GM18526 (cell line): ENCODE measurements at regions not wholly inside any gene's neighbourhood (a gene's known extent, or its start where the extent isn't known, plus 50 kb on each side); places are given as distances from the start of the nearest gene placed in this dataset.

Experiments
- POLR2A ChIP-seq: IDR thresholded peaks from 3 replicates; pipeline ENCODE4 v1.6.1; 2011; ENCODE audit not compliant: insufficient read length; ENCODE audit errors: extremely low read depth

DNA sequence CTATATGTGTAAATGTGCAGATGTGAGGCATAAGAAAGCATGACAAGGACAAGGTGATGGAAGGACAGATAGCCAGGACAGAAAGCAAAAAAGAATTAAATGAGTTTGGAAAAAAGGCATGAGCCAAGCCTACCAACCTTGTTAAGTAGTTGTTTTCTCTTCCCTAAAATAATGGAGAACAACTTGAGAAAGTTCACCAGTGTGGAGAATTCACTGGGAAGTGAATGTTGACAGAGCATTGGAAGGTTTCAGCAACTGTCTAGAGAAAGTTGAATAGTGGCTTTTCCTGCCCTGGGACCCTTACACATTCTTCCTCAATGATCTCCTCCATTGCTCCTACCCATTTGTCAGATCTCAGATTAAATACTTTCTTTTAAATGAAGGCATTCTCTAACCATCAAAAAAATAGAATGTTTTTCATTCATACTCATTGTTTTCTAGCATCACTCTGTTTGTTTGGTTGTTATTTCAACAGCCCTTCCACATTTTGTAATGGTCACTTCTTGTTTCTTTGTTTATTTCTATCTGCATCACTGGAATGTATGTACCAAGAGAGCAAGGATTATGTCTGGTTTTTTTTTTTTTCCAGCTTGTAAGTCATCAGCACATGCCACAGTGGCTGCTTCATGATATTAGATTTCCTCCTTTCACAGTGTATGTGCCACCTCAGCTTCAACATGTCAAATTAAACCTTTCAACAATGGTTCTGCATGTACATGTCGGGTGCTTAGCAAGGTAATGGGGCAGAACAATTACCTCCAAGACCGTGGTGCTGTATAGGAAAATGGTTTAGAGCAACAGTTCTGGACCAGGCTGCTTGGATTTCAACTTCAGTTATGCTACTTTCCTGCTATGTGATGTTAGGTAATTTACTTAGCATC is 586.0 kb upstream of the VRK2 start:
- no peak for TF ChIP-seq POLR2A

DNA sequence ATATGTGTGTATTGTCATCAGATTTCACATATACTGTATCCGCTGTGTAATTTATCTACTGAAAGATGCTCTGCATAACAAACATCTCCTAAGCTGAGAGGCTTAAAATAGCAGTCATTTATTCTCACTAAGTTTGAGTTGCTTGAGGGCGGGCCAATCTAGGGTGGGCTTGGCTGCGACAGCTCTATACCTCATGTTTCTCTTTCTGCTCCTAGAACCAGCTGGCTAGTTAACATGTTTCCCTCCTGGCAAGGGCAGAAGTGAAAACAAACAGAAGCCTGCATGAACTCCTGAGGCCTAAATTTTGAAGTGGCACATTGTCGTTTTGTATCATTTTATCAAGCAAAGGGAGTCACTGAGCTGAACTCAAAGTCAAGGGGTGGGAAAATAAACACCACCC is 585.0 kb upstream of the VRK2 start:
- TF ChIP-seq POLR2A: no peak

DNA sequence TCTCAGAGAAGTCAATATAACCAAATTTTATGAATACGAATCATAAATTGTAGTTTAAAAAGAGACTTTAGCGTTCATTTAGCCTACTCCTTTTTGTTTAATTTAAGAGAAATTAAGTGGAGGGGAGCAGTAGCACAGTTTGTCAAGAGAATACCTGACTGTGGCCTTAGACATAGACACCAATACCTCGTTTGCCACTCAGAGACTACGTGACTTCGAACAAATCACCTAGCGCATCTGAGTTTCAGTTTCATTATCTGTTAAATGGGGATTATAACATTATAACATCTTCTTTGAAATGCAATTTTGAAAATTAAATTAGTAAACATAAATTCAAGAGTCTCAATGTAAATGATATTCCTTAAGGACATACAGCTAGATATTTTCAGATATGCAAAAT is 581.5 kb upstream of the VRK2 start:
- TF ChIP-seq POLR2A: no peak

DNA sequence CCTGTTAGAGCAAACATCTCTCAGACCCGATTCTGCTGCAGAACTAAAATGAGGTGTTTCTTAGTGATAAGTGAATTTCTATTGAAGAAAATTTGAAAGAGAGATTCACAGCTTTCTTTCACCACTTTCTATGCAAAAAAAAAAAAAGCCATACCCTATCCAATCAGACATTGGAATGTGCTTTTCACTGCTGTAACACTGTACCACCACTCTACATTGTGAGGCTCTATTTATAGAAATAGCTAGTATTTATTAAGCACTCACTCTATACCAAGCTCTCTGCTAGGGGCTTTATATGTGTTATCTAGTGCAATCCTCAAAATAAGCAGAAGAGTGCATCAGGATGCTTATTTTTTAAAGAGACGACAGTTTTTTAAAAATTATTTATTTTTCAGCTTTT is 580.6 kb upstream of the VRK2 start:
- no peak for TF ChIP-seq POLR2A

DNA sequence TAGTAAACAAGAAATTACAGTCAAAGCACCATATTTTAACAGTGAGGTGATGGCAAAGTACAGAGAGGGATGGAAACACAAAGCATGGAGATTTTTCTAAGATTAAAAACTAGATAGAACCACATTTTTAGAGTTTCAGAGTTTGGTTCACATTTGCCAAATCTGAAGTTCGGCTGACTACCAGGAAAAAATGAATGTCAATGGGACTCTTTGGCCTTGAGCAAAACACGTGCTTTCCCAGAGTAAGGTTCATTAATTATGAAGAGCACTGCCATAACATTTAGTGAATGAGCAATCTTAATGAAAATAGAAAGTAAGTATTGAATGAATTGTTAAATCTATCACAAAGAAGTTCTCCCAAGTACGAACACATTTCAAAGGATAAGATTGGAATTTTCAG is 571.2 kb upstream of the VRK2 start:
- no peak for TF ChIP-seq POLR2A

DNA sequence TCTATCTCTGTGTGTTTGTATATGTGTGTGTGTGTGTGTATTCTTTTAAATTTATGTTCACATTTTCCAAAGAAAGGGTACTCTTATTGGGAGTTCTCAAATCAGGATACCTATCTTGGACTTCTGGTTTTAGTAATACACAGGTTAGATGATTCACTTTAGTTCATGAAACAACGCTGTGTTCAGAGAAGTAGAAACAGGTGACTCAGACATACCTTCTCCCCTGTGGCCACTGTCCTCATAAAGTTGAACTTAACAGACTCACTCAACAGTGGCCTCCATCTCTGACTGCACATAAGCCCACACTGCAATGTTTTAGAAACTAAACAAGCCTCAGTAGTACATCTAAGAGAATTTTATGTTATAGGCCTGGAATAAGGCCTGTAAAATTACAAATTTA is 566.6 kb upstream of the VRK2 start:
- TF ChIP-seq POLR2A: no peak

DNA sequence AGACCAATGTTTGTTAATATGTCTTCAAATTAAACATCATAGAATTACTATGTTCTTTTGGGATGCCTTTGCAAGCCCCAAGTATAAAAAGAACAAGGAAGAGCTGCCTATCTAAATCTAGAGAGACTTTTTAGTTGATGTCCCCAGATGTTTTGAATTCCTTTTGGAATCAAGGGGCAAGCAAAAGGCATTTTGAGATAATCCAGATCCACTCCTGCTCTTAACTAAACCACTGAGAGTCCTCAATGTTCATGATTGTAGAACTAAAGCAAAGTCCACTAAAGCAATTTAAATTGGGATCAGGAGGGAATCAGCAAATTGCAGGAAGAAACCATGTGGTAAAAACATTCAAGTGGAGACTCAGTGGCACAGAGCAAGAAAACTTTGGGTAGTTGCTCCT is 558.5 kb upstream of the VRK2 start:
- no peak for TF ChIP-seq POLR2A

DNA sequence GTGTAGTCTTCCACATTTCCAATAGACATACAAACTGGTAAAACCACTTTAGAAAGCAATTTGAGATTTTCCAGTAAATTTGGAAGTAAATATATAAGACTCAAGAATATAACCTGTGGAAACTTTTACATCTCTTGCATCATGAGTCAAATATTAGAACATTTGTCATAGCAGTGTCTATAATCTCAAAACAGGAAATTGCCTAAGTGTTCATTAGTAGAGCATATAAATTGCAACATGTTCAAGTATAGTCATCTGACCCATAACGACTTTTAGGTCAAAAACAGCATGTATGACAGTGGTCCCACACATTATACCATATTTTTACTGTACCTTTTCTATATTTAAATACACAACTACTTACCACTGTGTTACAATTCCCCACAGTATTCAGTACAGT is 555.9 kb upstream of the VRK2 start:
- no peak for TF ChIP-seq POLR2A

DNA sequence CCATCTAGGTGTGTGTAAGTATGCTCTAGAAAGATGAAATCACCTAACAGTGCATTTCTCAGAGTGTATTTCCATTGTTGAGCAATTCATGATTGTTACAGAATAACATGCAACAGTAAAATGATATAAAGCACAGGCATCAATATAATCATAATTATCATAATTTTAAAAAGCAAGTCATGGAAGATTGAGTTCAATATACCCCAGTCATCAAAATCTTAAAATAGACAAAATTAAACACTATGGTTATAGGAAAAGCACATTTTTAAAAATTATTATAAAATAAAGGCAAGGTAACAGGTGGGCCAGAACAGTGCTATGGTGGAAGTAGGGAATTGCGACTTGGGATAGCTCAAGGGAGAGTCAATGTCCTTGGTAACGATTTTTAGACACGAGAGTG is 555.4 kb upstream of the VRK2 start:
- no peak for TF ChIP-seq POLR2A

DNA sequence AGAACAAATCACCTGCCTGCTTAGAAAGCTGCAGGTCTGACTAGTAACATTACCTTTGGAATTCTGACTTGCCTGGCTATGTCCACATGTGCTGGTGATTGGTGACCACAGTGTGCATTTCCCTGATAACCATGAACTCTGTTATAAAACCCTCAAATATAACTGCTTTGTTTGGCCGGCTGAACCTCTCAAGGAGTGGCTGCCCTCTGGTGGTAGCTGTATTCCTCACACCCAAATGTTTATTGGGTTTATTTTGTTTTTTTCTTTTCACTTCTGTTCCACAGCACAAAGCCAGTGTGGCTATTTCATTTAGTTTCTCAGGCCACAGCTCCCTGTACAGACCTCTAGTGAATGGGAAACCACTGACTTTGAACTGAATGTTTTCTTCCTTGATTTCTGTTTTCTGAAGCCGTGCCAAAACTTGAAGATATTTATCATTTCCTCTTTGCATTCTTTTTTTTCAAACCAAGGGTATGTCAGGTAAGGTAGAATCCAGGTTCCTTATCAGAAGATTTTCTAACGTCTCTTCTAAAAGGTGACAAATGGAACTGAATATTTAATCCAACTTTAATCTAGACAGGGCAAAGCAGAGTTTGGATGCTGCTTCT is 549.0 kb upstream of the VRK2 start:
- no peak for TF ChIP-seq POLR2A

DNA sequence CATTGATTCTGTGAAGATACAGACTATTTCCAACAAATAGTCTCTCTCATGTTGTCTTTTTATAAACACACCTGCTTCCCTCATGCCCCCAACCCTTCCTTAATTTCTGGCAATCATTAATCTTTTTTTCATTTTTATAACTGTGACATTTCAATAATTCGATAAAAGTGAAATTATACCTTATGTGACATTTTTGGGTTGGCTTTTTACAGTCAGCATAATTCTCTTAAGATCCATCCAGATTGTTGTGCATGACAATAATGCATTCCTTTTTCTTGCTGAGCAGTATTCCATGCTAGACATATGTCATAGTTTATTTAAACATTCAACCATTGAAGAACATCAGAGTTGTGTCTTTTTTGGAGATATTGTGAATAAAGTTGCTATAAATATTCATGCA is 541.8 kb upstream of the VRK2 start:
- TF ChIP-seq POLR2A: no peak

DNA sequence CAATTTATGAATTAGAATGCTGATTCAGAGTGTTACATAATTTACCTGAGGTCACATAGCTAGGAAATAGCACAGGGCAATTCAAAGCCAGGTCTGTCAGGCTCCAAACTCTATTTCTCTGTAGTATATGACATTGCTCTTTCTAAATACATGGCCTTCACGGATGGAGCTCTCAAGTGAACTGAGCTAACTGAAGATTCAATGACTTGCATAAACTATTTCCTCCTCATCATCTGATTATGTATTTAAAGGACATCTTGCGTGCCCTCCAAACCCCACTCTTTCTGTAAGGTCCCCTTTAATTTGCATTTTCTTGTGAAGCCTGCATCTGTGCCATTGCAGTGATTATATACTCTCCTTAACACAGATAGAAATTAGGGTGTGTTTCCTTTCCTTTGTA is 537.4 kb upstream of the VRK2 start:
- TF ChIP-seq POLR2A: no peak

DNA sequence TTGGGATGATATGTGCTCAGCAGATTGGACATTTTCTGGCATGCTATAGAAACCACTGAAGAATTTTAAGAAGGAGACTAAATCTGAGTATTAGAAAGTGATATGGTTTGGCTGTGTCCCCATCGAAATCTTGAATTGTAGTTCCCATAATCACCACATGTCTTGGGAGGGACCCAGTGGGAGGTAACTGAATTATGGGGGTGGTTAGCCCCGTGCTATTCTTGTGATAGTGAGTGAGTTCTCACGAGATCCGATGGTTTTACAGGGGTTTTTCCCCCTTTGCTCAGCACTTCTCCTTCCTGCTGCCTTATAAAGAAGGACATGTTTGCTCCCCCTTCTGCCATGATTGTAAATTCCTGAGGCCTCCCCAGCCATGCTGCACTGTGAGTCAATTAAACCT is 535.9 kb upstream of the VRK2 start:
- no peak for TF ChIP-seq POLR2A

DNA sequence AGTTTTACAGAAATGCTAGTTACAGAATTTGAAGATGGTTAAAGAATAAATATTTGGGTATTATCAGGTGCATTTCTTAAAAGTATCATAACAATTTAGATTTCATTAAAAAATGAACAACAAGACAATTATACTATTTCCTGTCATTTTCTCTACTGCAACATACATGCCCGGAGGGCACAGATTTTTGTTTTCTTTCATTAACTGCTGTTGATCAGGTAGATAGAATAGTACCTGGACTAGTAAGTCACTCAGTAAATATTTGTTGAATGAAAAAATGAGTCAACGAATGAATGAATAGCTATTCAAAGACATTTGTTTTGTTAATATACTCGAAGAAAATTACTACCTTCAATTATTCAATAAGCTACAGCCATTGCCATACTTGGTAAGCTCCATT is 531.2 kb upstream of the VRK2 start:
- TF ChIP-seq POLR2A: no peak

DNA sequence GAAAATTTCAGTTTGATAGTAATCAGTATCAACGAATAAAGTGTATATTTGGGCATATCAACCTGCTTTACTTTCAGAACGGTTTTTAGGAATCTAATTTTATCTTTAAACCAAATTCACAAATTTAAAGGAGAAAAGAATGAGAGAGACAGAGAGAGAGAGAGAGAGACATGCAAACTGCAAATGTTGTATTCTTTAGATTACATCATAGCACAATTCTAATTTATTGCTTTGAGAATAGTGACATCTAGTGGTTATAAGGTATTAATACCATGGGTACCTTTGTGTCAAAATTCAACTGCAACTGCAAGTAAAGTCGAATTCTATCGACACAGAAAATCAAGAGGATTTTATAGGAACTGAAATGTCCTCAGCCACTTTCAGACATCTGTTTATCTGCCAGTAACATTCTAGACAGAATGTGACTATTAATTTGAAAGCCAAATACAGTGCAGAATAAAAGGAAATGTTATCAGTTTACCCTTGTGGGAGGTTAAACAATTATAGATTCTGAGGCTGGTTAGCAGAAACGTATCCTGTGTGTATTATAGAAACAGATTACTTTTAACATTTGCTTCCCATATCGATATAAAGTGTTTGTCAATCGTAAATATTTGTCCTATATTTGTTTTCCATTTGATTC is 529.8 kb upstream of the VRK2 start:
- TF ChIP-seq POLR2A: no peak

DNA sequence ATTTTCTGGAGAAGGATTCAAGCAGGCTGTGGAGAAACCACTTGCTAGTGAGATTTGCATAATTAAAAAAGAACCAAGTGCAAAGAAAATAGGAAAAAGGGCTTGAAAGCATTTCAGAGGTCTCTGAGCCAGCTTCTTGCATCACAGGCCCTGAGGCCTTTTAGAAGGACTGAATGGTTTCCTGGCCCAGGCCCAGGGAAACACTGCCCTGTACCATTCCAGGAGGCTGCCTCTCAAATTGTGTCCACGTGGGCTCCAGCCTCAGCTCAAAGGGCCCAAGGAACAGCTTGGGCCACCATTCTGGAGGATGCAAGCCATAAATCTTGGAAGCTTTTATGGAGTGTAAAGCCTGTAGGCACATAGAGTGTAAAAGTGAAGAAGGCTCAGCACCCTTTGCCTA is 523.3 kb upstream of the VRK2 start:
- TF ChIP-seq POLR2A: no peak
